Right lobe of liver (tissue), 6 donors: ENCODE measurements at regions not wholly inside any gene's neighbourhood (a gene's known extent, or its start where the extent isn't known, plus 50 kb on each side); places are given as distances from the start of the nearest gene placed in this dataset.

ENCODE experiments used
- ATAC-seq, 4 donors: fragments of 200-7000 bp; cut with Tn5 transposase; one replicate each; pipeline ENCODE4 v1.9.1; 2020; ENCODE audit warnings: mild to moderate bottlenecking in 4 of 4, moderate library complexity in 4 of 4
- DNase-seq, 3 donors: peaks; one replicate each; pipeline ENCODE4 v3.0.0-alpha.2; 2020
- H3K27ac ChIP-seq, 3 donors: fragments of 200-600 bp; one replicate each; pipeline ENCODE4 v1.8.0; 2022
- H3K27me3 ChIP-seq, 2 donors: fragments of 200-600 bp; one replicate each; pipeline ENCODE4 v1.8.0; 2022
- H3K36me3 ChIP-seq, 4 donors: fragments of 200-600 bp; sonication (generic) in 1 of 4; one replicate each; pipeline versions ENCODE4 v1.5.1 to v1.8.0; 2017 to 2022; ENCODE audit warnings: control low read depth in 1 of 4
- H3K4me1 ChIP-seq, 4 donors: fragments of 200-600 bp; sonication (generic) in 1 of 4; one replicate each; pipeline versions ENCODE4 v1.5.1 to v1.8.0; 2017 to 2022; ENCODE audit warnings: control low read depth in 1 of 4
- H3K4me3 ChIP-seq, 3 donors: fragments of 200-600 bp; one replicate each; pipeline ENCODE4 v1.8.0; 2022
- H3K9me3 ChIP-seq, 4 donors: fragments of 200-600 bp; sonication (generic) in 1 of 4; one replicate each; pipeline versions ENCODE4 v1.5.1 to v1.8.0; 2017 to 2022; ENCODE audit warnings: control low read depth in 1 of 4
- POLR2A ChIP-seq: fragments of 450-650 bp; IDR thresholded peaks from one replicate; pipeline ENCODE4 v1.6.1; 2017; ENCODE audit warnings: antibody characterized with exemption, mild to moderate bottlenecking
- WGBS: methylation state at CpG from one replicate; pipeline ENCODE4 v1.1.6; 2018; ENCODE audit warnings: low coverage, low lambda C conversion rate; ENCODE audit not compliant: insufficient coverage; ENCODE audit errors: missing lambda C conversion rate; 5-methylcytosine and 5-hydroxymethylcytosine counted together
- intact Hi-C, 2 donors: fragments of 100-400 bp; cut with DNase I; formaldehyde crosslinking; loops; one replicate each; pipeline versions ENCODE4 v1.11.2 to v1.14.1; 2022
- TF ChIP-seq, protein P1 (sequence below), 4 donors: fragments of 200-600 bp in 3 of 4; fragments of 450-650 bp in 1 of 4; IDR thresholded peaks; one replicate each; pipeline versions ENCODE4 v1.5.1 to v1.8.0; 2016 to 2022; ENCODE audit warnings: antibody characterized with exemption in 4 of 4, mild to moderate bottlenecking in 2 of 4
- donor health status: DM: no; HTN: yes; CAD: no.
- donor health status: DM: no; HTN: no; CAD: no.
- donor health status: DM: no; HTN: no; CAD: no.
- donor health status: DM: no; HTN: yes; CAD: no.
- donor health status: DM: no; HTN: yes; CAD: no.

GRCh38 chr18:33928231-33928630 lies 296.5 kb downstream of the NOL4 start:
- WGBS, result 48% methylated on average over 3 of the region's 3 CpGs
- no peak for TF ChIP-seq POLR2A
- TF ChIP-seq, protein P1, sequence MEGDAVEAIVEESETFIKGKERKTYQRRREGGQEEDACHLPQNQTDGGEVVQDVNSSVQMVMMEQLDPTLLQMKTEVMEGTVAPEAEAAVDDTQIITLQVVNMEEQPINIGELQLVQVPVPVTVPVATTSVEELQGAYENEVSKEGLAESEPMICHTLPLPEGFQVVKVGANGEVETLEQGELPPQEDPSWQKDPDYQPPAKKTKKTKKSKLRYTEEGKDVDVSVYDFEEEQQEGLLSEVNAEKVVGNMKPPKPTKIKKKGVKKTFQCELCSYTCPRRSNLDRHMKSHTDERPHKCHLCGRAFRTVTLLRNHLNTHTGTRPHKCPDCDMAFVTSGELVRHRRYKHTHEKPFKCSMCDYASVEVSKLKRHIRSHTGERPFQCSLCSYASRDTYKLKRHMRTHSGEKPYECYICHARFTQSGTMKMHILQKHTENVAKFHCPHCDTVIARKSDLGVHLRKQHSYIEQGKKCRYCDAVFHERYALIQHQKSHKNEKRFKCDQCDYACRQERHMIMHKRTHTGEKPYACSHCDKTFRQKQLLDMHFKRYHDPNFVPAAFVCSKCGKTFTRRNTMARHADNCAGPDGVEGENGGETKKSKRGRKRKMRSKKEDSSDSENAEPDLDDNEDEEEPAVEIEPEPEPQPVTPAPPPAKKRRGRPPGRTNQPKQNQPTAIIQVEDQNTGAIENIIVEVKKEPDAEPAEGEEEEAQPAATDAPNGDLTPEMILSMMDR (IDR thresholded peaks at IDR 0.05), result no peak
- H3K27ac ChIP-seq, result no peak overlapping the region
- H3K9me3 ChIP-seq, result no peaks in the 10 kb centered on the region
- H3K4me1 ChIP-seq, result no peaks in the 10 kb centered on the region
- ATAC-seq (no peak), DNase-seq (no peak)
- H3K27me3 ChIP-seq, result no peaks in the 10 kb centered on the region
- H3K36me3 ChIP-seq, result no peaks in the 10 kb centered on the region
- H3K4me3 ChIP-seq, result no peak overlapping the region
- intact Hi-C loops, result no loop called here

- TF ChIP-seq, protein P1 (IDR thresholded peaks at IDR 0.05), result no peak
- TF ChIP-seq POLR2A, result no peak
- H3K27ac ChIP-seq, result no peak overlapping the region
- no peaks in the 10 kb centered on the region for H3K27me3 ChIP-seq
- ATAC-seq, result no peak
- no peak overlapping the region for H3K4me3 ChIP-seq
- no peaks in the 10 kb centered on the region for H3K36me3 ChIP-seq
- H3K9me3 ChIP-seq, result no peaks in the 10 kb centered on the region
- intact Hi-C loops, result no loop called here
- WGBS, result 95% methylated on average over 3 of the region's 3 CpGs
- H3K4me1 ChIP-seq, result no peaks in the 10 kb centered on the region
- DNase-seq, result no peak
Observed at GRCh38 chr18:33924576-33924975, 300.1 kb downstream of the NOL4 start.

- ATAC-seq (no peak), DNase-seq (no peak)
- Histone ChIP-seq H3K4me3 (no peak overlapping the region), H3K36me3 (no peaks in the 10 kb centered on the region), H3K9me3 (no peaks in the 10 kb centered on the region), H3K4me1 (no peaks in the 10 kb centered on the region), H3K27me3 (no peaks in the 10 kb centered on the region), H3K27ac (no peak overlapping the region)
- intact Hi-C loops, result no loop called here
- TF ChIP-seq POLR2A, result no peak
- TF ChIP-seq, protein P1 (IDR thresholded peaks at IDR 0.05), result no peak
- WGBS, result 67% methylated on average over 3 of the region's 3 CpGs
Observed at GRCh38 chr18:33923980-33924379, 300.7 kb downstream of the NOL4 start.

GRCh38 chr18:33918571-33918970 lies 306.1 kb downstream of the NOL4 start:
- 64% methylated on average over 3 of the region's 3 CpGs for WGBS
- ATAC-seq, result no peak
- Histone ChIP-seq H3K27me3 (no peaks in the 10 kb centered on the region), H3K27ac (no peak overlapping the region), H3K4me1 (no peaks in the 10 kb centered on the region), H3K4me3 (no peak overlapping the region), H3K36me3 (no peaks in the 10 kb centered on the region), H3K9me3 (no peaks in the 10 kb centered on the region)
- TF ChIP-seq POLR2A, result no peak
- TF ChIP-seq, protein P1 (IDR thresholded peaks at IDR 0.05), result no peak
- intact Hi-C loops, result no loop called here
- no peak for DNase-seq

DNA sequence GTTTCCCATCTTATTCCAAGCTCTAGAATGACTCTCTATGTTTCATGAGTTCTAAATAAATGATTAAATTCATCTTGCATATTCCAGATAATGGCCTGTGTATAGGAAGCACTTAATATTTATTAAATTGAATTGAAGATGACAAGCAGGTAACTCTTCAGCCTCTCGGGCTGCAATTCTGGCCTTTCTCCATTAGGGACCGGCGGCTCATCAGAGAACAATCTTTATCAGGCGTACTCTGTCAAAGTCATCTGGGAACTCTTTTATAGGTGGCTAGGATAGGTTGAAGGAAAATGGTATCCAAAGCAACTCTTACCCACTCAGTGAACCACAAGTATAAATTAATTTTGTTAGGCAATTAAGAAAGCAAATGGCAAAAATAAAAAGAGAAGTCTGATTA lies 308.5 kb downstream of the NOL4 start:
- DNase-seq (no peak), ATAC-seq (no peak)
- 73% methylated on average over 4 of the region's 4 CpGs for WGBS
- H3K4me3 ChIP-seq, result no peak overlapping the region
- H3K9me3 ChIP-seq, result no peaks in the 10 kb centered on the region
- H3K4me1 ChIP-seq, result no peaks in the 10 kb centered on the region
- intact Hi-C loops, result no loop called here
- H3K36me3 ChIP-seq, result no peaks in the 10 kb centered on the region
- TF ChIP-seq, protein P1 (IDR thresholded peaks at IDR 0.05), result no peak
- TF ChIP-seq POLR2A, result no peak
- H3K27me3 ChIP-seq, result no peaks in the 10 kb centered on the region
- no peak overlapping the region for H3K27ac ChIP-seq
